ENCODE measurements at regions not wholly inside any gene's neighbourhood (a gene's known extent, or its start where the extent isn't known, plus 50 kb on each side); places are given as distances from the start of the nearest gene placed in this dataset.

- TF ChIP-seq CTCF (IDR thresholded peaks at IDR 0.05) (no peak), POLR2A (IDR thresholded peaks at IDR 0.05) (no peak)
Observed at GRCh38 chr14:85057221-85057620, 472.7 kb upstream of the FLRT2 start.

All from vagina (tissue), 2 donors.